ENCODE measurements at regions not wholly inside any gene's neighbourhood (a gene's known extent, or its start where the extent isn't known, plus 50 kb on each side); places are given as distances from the start of the nearest gene placed in this dataset.

GRCh38 chr2:151007365-151007764 is 254.3 kb downstream of the RBM43 start:
- WGBS, 10 experiments = 43 to 96% (median 80%) methylated on average over 1 to 6 of the region's 6 CpGs; no CpG with 5 or more reads in 6 of the 10 experiments
- Histone ChIP-seq H3K27ac (no peak overlapping the region), H3K4me3 (no peak overlapping the region), H3K4me1 (replicated peaks in 1 of 2) (peaks cover 0 to 13% of the 10 kb centered on the region in 2 donors)
- peak in 1 of 8 experiments; percentile 17 for ATAC-seq (replicated peaks in 6 of 8)
- in situ Hi-C loops (cut with MboI; ENCODE audit: low pct_unique_long_range_greater_than_20kb in 2 of 9, low sequenced_read_pairs in 9 of 9, unreplicated experiment in 9 of 9) = no loop called here

GRCh38 chr2:151002959-151003600 is 258.6 kb downstream of the RBM43 start:
- in situ Hi-C loops (cut with MboI; ENCODE audit: low pct_unique_long_range_greater_than_20kb in 2 of 9, low sequenced_read_pairs in 9 of 9, unreplicated experiment in 9 of 9) = no loop called here

GRCh38 chr2:150997702-150998440 is 263.8 kb downstream of the RBM43 start:
- Histone ChIP-seq H3K4me1 (replicated peaks in 1 of 2) (peaks cover 2 to 14% of the 10 kb centered on the region in 2 donors), H3K4me3 (no peak overlapping the region), H3K27ac (no peak overlapping the region)
- in situ Hi-C loops (cut with MboI; ENCODE audit: low pct_unique_long_range_greater_than_20kb in 2 of 9, low sequenced_read_pairs in 9 of 9, unreplicated experiment in 9 of 9) = no loop called here
- 0 to 78% (median 46%) methylated on average over 2 to 6 of the region's 7 CpGs for WGBS, 10 experiments
- peak; percentile 49 to 95 (median 73) for ATAC-seq (replicated peaks in 6 of 8)

More at GRCh38 chr2:151002959-151003600, 258.6 kb downstream of the RBM43 start:
- no peak overlapping the region for H3K4me3 ChIP-seq
- peaks cover 0 to 12% of the 10 kb centered on the region in 2 donors for H3K4me1 ChIP-seq (replicated peaks in 1 of 2)
- no peak overlapping the region for H3K27ac ChIP-seq
- no peak for ATAC-seq (replicated peaks in 6 of 8)
- WGBS, 10 experiments = 91 to 100% (median 100%) methylated on average over 2 to 5 of the region's 5 CpGs; no CpG with 5 or more reads in 1 of the 10 experiments

- Histone ChIP-seq H3K4me1 (replicated peaks in 1 of 2) (peaks cover 2 to 14% of the 10 kb centered on the region in 2 donors), H3K27ac (no peak overlapping the region), H3K4me3 (no peak overlapping the region)
- in situ Hi-C loops (cut with MboI; ENCODE audit: low pct_unique_long_range_greater_than_20kb in 2 of 9, low sequenced_read_pairs in 9 of 9, unreplicated experiment in 9 of 9) = no loop called here
- ATAC-seq (replicated peaks in 6 of 8) = no peak
- WGBS, 10 experiments = 14 to 100% (median 81%) methylated on average over 1 to 4 of the region's 4 CpGs; no CpG with 5 or more reads in 1 of the 10 experiments
Observed at GRCh38 chr2:150997066-150997465, 264.6 kb downstream of the RBM43 start.

- no peak overlapping the region for H3K27ac ChIP-seq
- peak in 1 of 8 experiments; percentile 91 for ATAC-seq (replicated peaks in 6 of 8)
- WGBS, 10 experiments = 0 to 100% (median 89%) methylated on average over 1 to 2 of the region's 2 CpGs
- H3K4me1 ChIP-seq (replicated peaks in 1 of 2) = peaks cover 2 to 14% of the 10 kb centered on the region in 2 donors
- in situ Hi-C loops (cut with MboI; ENCODE audit: low pct_unique_long_range_greater_than_20kb in 2 of 9, low sequenced_read_pairs in 9 of 9, unreplicated experiment in 9 of 9) = no loop called here
- no peak overlapping the region for H3K4me3 ChIP-seq
Observed at GRCh38 chr2:150994076-150994475, 267.6 kb downstream of the RBM43 start.

GRCh38 chr2:150989969-150990368 is 271.7 kb downstream of the RBM43 start:
- no peaks in the 10 kb centered on the region for H3K4me1 ChIP-seq (replicated peaks in 1 of 2)
- 50 to 82% (median 67%) methylated on average over 1 of the region's 1 CpG; no CpG with 5 or more reads in 1 of the 10 experiments for WGBS, 10 experiments
- in situ Hi-C loops (cut with MboI; ENCODE audit: low pct_unique_long_range_greater_than_20kb in 2 of 9, low sequenced_read_pairs in 9 of 9, unreplicated experiment in 9 of 9) = no loop called here
- H3K4me3 ChIP-seq = no peak overlapping the region
- ATAC-seq (replicated peaks in 6 of 8) = no peak
- H3K27ac ChIP-seq = no peak overlapping the region

GRCh38 chr2:150985741-150986140 is 275.9 kb downstream of the RBM43 start:
- peaks cover 0 to 14% of the 10 kb centered on the region in 2 donors for H3K4me1 ChIP-seq (replicated peaks in 1 of 2)
- in situ Hi-C loops (cut with MboI; ENCODE audit: low pct_unique_long_range_greater_than_20kb in 2 of 9, low sequenced_read_pairs in 9 of 9, unreplicated experiment in 9 of 9) = no loop called here

GRCh38 chr2:150983314-150983897 is 278.3 kb downstream of the RBM43 start:
- Histone ChIP-seq H3K4me3 (no peak overlapping the region), H3K4me1 (replicated peaks in 1 of 2) (peaks cover 0 to 14% of the 10 kb centered on the region in 2 donors), H3K27ac (no peak overlapping the region)
- in situ Hi-C loops (cut with MboI; ENCODE audit: low pct_unique_long_range_greater_than_20kb in 2 of 9, low sequenced_read_pairs in 9 of 9, unreplicated experiment in 9 of 9) = no loop called here
- ATAC-seq (replicated peaks in 6 of 8) = peak in 2 of 8 experiments; percentile 26 to 30
- WGBS, 10 experiments = 71 to 100% (median 100%) methylated on average over 1 of the region's 1 CpG; no CpG with 5 or more reads in 7 of the 10 experiments

More at GRCh38 chr2:150985741-150986140, 275.9 kb downstream of the RBM43 start:
- Histone ChIP-seq H3K27ac (no peak overlapping the region), H3K4me3 (no peak overlapping the region)
- peak in 2 of 8 experiments; percentile 53 to 54 for ATAC-seq (replicated peaks in 6 of 8)

GRCh38 chr2:150981826-150982225 is 279.8 kb downstream of the RBM43 start:
- Histone ChIP-seq H3K4me1 (replicated peaks in 1 of 2) (peaks cover 0 to 14% of the 10 kb centered on the region in 2 donors), H3K27ac (no peak overlapping the region), H3K4me3 (no peak overlapping the region)
- in situ Hi-C loops (cut with MboI; ENCODE audit: low pct_unique_long_range_greater_than_20kb in 2 of 9, low sequenced_read_pairs in 9 of 9, unreplicated experiment in 9 of 9) = no loop called here
- 88 to 100% (median 100%) methylated on average over 1 to 2 of the region's 2 CpGs; no CpG with 5 or more reads in 4 of the 10 experiments for WGBS, 10 experiments
- ATAC-seq (replicated peaks in 6 of 8) = peak in 3 of 8 experiments; percentile 9 to 18 (median 14)

GRCh38 chr2:150978053-150978452 is 283.6 kb downstream of the RBM43 start:
- in situ Hi-C loops (cut with MboI; ENCODE audit: low pct_unique_long_range_greater_than_20kb in 2 of 9, low sequenced_read_pairs in 9 of 9, unreplicated experiment in 9 of 9) = no loop called here
- no peak overlapping the region for H3K27ac ChIP-seq
- no peak overlapping the region for H3K4me3 ChIP-seq
- 58 to 94% (median 79%) methylated on average over 2 to 3 of the region's 3 CpGs; no CpG with 5 or more reads in 5 of the 10 experiments for WGBS, 10 experiments
- H3K4me1 ChIP-seq (replicated peaks in 1 of 2) = peaks cover 0 to 23% of the 10 kb centered on the region in 2 donors
- peak in 1 of 8 experiments; percentile 47 for ATAC-seq (replicated peaks in 6 of 8)

GRCh38 chr2:150977296-150977695 is 284.4 kb downstream of the RBM43 start:
- in situ Hi-C loops (cut with MboI; ENCODE audit: low pct_unique_long_range_greater_than_20kb in 2 of 9, low sequenced_read_pairs in 9 of 9, unreplicated experiment in 9 of 9) = no loop called here
- Histone ChIP-seq H3K4me1 (replicated peaks in 1 of 2) (peaks cover 0 to 21% of the 10 kb centered on the region in 2 donors), H3K4me3 (no peak overlapping the region), H3K27ac (no peak overlapping the region)
- no peak for ATAC-seq (replicated peaks in 6 of 8)
- 80 to 100% (median 92%) methylated on average over 1 to 4 of the region's 4 CpGs; no CpG with 5 or more reads in 3 of the 10 experiments for WGBS, 10 experiments

GRCh38 chr2:150976604-150977003 is 285.1 kb downstream of the RBM43 start:
- in situ Hi-C loops (cut with MboI; ENCODE audit: low pct_unique_long_range_greater_than_20kb in 2 of 9, low sequenced_read_pairs in 9 of 9, unreplicated experiment in 9 of 9) = no loop called here
- ATAC-seq (replicated peaks in 6 of 8) = no peak
- H3K27ac ChIP-seq = no peak overlapping the region
- H3K4me1 ChIP-seq (replicated peaks in 1 of 2) = peaks cover 0 to 15% of the 10 kb centered on the region in 2 donors
- no peak overlapping the region for H3K4me3 ChIP-seq

- in situ Hi-C loops (cut with MboI; ENCODE audit: low pct_unique_long_range_greater_than_20kb in 2 of 9, low sequenced_read_pairs in 9 of 9, unreplicated experiment in 9 of 9) = no loop called here
- ATAC-seq (replicated peaks in 6 of 8) = peak in 1 of 8 experiments; percentile 22
- Histone ChIP-seq H3K4me1 (replicated peaks in 1 of 2) (peaks cover 0 to 11% of the 10 kb centered on the region in 2 donors), H3K4me3 (no peak overlapping the region), H3K27ac (no peak overlapping the region)
Observed at GRCh38 chr2:150974864-150975263, 286.8 kb downstream of the RBM43 start.

Data from motor neuron (in vitro differentiated cells).